ENCODE measurements at regions not wholly inside any gene's neighbourhood (a gene's known extent, or its start where the extent isn't known, plus 50 kb on each side); places are given as distances from the start of the nearest gene placed in this dataset.

DNA sequence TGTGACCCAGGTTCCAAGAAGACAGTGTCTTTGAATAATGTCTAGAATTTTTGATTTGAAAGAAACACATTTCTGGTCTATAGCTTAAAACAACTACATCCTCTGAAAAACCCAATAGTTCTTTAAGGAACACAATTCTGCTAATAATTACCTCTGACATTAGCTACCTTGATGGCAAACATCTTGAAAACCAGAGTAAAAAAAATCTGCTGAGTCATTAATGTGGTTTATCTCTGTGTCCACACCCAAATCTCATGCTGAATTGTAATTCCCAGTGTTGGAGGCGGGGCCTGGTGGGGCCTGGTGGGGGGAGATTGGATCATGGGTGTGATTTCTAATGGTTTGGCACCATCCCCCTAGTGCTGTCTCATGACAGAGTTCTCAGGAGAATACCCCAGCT lies 1233.8 kb downstream of the NLGN4X start:
- TF ChIP-seq POLR2A (IDR thresholded peaks at IDR 0.05; ENCODE audit: extremely low read depth, insufficient read length): no peak
- TF ChIP-seq, protein P1, sequence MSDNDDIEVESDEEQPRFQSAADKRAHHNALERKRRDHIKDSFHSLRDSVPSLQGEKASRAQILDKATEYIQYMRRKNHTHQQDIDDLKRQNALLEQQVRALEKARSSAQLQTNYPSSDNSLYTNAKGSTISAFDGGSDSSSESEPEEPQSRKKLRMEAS (IDR thresholded peaks at IDR 0.05; ENCODE audit: low read depth, low read length): no peak
- TF ChIP-seq, protein P2, sequence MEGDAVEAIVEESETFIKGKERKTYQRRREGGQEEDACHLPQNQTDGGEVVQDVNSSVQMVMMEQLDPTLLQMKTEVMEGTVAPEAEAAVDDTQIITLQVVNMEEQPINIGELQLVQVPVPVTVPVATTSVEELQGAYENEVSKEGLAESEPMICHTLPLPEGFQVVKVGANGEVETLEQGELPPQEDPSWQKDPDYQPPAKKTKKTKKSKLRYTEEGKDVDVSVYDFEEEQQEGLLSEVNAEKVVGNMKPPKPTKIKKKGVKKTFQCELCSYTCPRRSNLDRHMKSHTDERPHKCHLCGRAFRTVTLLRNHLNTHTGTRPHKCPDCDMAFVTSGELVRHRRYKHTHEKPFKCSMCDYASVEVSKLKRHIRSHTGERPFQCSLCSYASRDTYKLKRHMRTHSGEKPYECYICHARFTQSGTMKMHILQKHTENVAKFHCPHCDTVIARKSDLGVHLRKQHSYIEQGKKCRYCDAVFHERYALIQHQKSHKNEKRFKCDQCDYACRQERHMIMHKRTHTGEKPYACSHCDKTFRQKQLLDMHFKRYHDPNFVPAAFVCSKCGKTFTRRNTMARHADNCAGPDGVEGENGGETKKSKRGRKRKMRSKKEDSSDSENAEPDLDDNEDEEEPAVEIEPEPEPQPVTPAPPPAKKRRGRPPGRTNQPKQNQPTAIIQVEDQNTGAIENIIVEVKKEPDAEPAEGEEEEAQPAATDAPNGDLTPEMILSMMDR (IDR thresholded peaks at IDR 0.05; ENCODE audit: low read depth, low read length): no peak
- no peak for TF ChIP-seq MYC (IDR thresholded peaks at IDR 0.05; ENCODE audit: low read depth, low read length)
- no peak overlapping the region for H3K4me3 ChIP-seq (ENCODE audit: low read depth, low read length)
- no peak for DNase-seq (ENCODE audit: low read depth)

DNA sequence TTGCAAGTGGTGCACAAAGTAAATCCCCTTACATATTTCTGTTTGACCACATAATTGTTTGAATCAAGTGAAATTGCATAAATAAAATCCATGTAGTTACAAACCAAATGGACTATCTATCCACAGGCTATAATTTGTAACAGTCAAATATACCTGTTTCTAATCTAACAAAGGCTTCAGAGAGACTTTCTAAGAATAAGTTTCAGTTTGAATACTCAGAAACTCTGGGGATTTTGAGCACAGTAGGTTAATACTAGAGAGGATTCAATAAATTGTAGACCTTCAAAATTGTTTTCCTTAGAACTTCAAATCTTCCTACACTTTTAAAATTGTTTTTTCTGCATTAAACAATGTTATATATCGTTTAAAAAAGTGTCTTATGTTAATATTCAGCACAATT lies 1250.1 kb downstream of the NLGN4X start:
- DNase-seq (ENCODE audit: low read depth): no peak
- TF ChIP-seq POLR2A (IDR thresholded peaks at IDR 0.05; ENCODE audit: extremely low read depth, insufficient read length): no peak
- TF ChIP-seq, protein P2 (IDR thresholded peaks at IDR 0.05; ENCODE audit: low read depth, low read length): no peak
- TF ChIP-seq, protein P1 (IDR thresholded peaks at IDR 0.05; ENCODE audit: low read depth, low read length): no peak
- TF ChIP-seq MYC (IDR thresholded peaks at IDR 0.05; ENCODE audit: low read depth, low read length): no peak
- H3K4me3 ChIP-seq (ENCODE audit: low read depth, low read length): no peak overlapping the region

DNA sequence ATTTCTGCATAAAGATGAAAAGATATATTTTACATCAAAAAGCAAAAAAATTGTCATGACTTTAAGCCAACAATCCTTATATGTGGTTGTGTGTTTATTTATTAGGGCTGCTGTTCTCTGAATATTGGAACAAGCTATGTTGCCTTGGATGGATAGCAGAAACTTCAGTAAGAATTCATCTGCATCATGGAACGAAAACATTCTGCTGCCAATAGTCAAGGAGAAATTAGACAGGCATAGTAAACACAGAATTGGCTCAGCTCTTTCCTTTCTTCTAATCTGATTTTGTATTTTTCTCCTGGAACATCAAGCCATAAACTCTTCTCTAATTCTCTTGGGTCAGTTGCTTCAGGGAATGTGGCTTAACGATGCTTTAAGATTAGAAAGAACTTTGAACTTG lies 1257.0 kb downstream of the NLGN4X start:
- no peak overlapping the region for H3K4me3 ChIP-seq (ENCODE audit: low read depth, low read length)
- no peak for DNase-seq (ENCODE audit: low read depth)
- TF ChIP-seq, protein P1 (IDR thresholded peaks at IDR 0.05; ENCODE audit: low read depth, low read length): no peak
- TF ChIP-seq POLR2A (IDR thresholded peaks at IDR 0.05; ENCODE audit: extremely low read depth, insufficient read length) (no peak), MYC (IDR thresholded peaks at IDR 0.05; ENCODE audit: low read depth, low read length) (no peak)
- TF ChIP-seq, protein P2 (IDR thresholded peaks at IDR 0.05; ENCODE audit: low read depth, low read length): no peak

DNA sequence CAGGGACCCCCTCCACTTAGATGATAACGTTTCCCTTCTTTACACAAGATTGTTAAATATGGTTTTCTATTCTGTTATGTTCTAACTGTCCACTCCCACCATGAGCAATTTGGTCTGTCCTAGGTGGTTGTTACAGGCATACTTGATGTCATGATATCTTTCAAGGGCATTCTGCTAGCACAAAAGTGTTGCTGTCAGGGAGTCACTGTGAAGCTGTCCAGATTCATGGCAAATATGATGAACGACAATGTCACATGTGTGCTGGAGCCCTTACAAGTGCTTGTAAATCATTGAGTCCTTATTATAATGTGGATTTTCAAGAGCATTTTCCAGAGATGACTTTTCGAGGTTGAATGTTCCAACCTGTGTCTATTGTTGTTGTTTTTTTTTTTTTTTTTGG lies 1250.7 kb upstream of the PRKX start:
- no peak for DNase-seq (ENCODE audit: low read depth)
- no peak overlapping the region for H3K4me3 ChIP-seq (ENCODE audit: low read depth, low read length)
- TF ChIP-seq, protein P2 (IDR thresholded peaks at IDR 0.05; ENCODE audit: low read depth, low read length): no peak
- TF ChIP-seq, protein P1 (IDR thresholded peaks at IDR 0.05; ENCODE audit: low read depth, low read length): no peak
- TF ChIP-seq MYC (IDR thresholded peaks at IDR 0.05; ENCODE audit: low read depth, low read length) (no peak), POLR2A (IDR thresholded peaks at IDR 0.05; ENCODE audit: extremely low read depth, insufficient read length) (no peak)

DNA sequence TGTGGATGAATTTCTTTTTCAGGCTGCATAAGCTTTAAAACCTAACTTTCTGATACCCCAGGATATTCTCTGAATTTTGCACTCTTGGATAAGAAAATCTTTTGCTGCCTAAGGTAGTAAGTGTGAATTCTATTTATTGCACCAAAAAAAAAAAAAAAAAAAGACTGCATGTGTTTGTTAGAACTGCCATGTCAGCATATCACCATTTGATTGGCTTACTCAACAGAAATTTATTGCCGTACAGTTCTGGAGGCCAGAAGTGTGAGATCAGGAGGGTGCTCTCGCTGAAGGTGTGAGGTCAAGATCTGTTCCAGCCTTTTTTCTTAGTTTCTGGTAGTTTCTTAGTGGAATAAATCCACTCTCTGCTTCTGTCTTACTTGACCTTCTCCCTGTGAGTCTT lies 1250.0 kb upstream of the PRKX start:
- DNase-seq (ENCODE audit: low read depth): no peak
- no peak overlapping the region for H3K4me3 ChIP-seq (ENCODE audit: low read depth, low read length)
- TF ChIP-seq POLR2A (IDR thresholded peaks at IDR 0.05; ENCODE audit: extremely low read depth, insufficient read length): no peak
- no peak for TF ChIP-seq MYC (IDR thresholded peaks at IDR 0.05; ENCODE audit: low read depth, low read length)
- TF ChIP-seq, protein P2 (IDR thresholded peaks at IDR 0.05; ENCODE audit: low read depth, low read length): no peak
- TF ChIP-seq, protein P1 (IDR thresholded peaks at IDR 0.05; ENCODE audit: low read depth, low read length): no peak

DNA sequence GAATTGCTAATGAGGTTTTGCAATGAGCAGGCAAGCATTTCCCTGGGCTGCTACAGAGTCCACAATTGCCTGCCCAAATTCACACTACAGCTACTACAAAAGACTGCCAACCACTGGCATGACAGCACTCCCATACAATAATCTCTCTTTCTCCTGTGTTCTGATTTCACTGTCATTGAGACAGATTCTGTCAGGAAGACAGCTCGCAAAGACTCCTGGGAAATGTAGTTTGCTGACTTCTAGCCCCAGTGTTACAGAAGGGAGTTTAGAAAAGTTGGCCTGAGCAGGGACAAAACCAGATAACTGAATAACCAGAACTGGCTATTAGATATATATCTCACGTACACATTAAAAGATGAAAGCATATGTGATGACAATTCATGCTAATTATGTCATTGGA lies 1231.3 kb upstream of the PRKX start:
- no peak overlapping the region for H3K4me3 ChIP-seq (ENCODE audit: low read depth, low read length)
- DNase-seq (ENCODE audit: low read depth): no peak
- TF ChIP-seq, protein P1 (IDR thresholded peaks at IDR 0.05; ENCODE audit: low read depth, low read length): no peak
- TF ChIP-seq POLR2A (IDR thresholded peaks at IDR 0.05; ENCODE audit: extremely low read depth, insufficient read length) (no peak), MYC (IDR thresholded peaks at IDR 0.05; ENCODE audit: low read depth, low read length) (no peak)
- TF ChIP-seq, protein P2 (IDR thresholded peaks at IDR 0.05; ENCODE audit: low read depth, low read length): no peak
